Upper lobe of right lung (tissue), 1 donor: ENCODE measurements at regions not wholly inside any gene's neighbourhood (a gene's known extent, or its start where the extent isn't known, plus 50 kb on each side); places are given as distances from the start of the nearest gene placed in this dataset.

Source experiments
- ATAC-seq: fragments of 200-7000 bp; cut with Tn5 transposase; one replicate; pipeline ENCODE4 v1.9.1; 2020; ENCODE audit warnings: mild to moderate bottlenecking, moderate library complexity
- DNase-seq: peaks from one replicate; pipeline ENCODE4 v3.0.0-alpha.2; 2020
- H3K27ac ChIP-seq: fragments of 200-600 bp; one replicate; pipeline ENCODE4 v1.8.0; 2022
- H3K27me3 ChIP-seq: fragments of 200-600 bp; one replicate; pipeline ENCODE4 v1.8.0; 2022; ENCODE audit warnings: mild to moderate bottlenecking
- H3K36me3 ChIP-seq: fragments of 200-600 bp; one replicate; pipeline ENCODE4 v1.8.0; 2022
- H3K4me1 ChIP-seq: fragments of 200-600 bp; one replicate; pipeline ENCODE4 v1.8.0; 2022
- H3K4me3 ChIP-seq: fragments of 200-600 bp; one replicate; pipeline ENCODE4 v1.8.0; 2022; ENCODE audit warnings: mild to moderate bottlenecking
- H3K9me3 ChIP-seq: fragments of 200-600 bp; one replicate; pipeline ENCODE4 v1.8.0; 2022
- CTCF ChIP-seq: fragments of 200-600 bp; IDR thresholded peaks from one replicate; pipeline ENCODE4 v1.8.0; 2022; ENCODE audit warnings: antibody characterized with exemption
- intact Hi-C: fragments of 100-400 bp; cut with DNase I; formaldehyde crosslinking; loops from one replicate; pipeline ENCODE4 v1.11.0; 2022
- donor health status: DM: no; HTN: yes; CAD: no; lungs with severe emphysema.

- no peaks in the 10 kb centered on the region for H3K27me3 ChIP-seq
- TF ChIP-seq CTCF = no peak
- intact Hi-C loops = no loop called here
- ATAC-seq = no peak
- H3K9me3 ChIP-seq = no peaks in the 10 kb centered on the region
- no peak overlapping the region for H3K4me3 ChIP-seq
- peak; percentile 51 for DNase-seq
- no peaks in the 10 kb centered on the region for H3K4me1 ChIP-seq
- no peak overlapping the region for H3K27ac ChIP-seq
- H3K36me3 ChIP-seq = no peaks in the 10 kb centered on the region
Observed at GRCh38 chr10:124266468-124267230, 152.1 kb downstream of the OAT start.

- peak; percentile 54 for DNase-seq
- no peak for ATAC-seq
- no peaks in the 10 kb centered on the region for H3K4me1 ChIP-seq
- no peaks in the 10 kb centered on the region for H3K36me3 ChIP-seq
- no peak for TF ChIP-seq CTCF
- no peak overlapping the region for H3K4me3 ChIP-seq
- no peaks in the 10 kb centered on the region for H3K9me3 ChIP-seq
- intact Hi-C loops = no loop called here
- H3K27me3 ChIP-seq = no peaks in the 10 kb centered on the region
- H3K27ac ChIP-seq = no peak overlapping the region
Observed at GRCh38 chr10:124265776-124266467, 152.8 kb downstream of the OAT start.

- H3K27me3 ChIP-seq = no peaks in the 10 kb centered on the region
- no peaks in the 10 kb centered on the region for H3K36me3 ChIP-seq
- intact Hi-C loops = no loop called here
- ATAC-seq (no peak), DNase-seq (no peak)
- H3K9me3 ChIP-seq = no peaks in the 10 kb centered on the region
- no peak overlapping the region for H3K27ac ChIP-seq
- no peak for TF ChIP-seq CTCF
- no peaks in the 10 kb centered on the region for H3K4me1 ChIP-seq
- H3K4me3 ChIP-seq = no peak overlapping the region
Observed at GRCh38 chr10:124265391-124265745, 153.4 kb downstream of the OAT start.

GRCh38 chr10:124264711-124265390 lies 153.9 kb downstream of the OAT start:
- no peaks in the 10 kb centered on the region for H3K36me3 ChIP-seq
- no peak overlapping the region for H3K4me3 ChIP-seq
- no peaks in the 10 kb centered on the region for H3K27me3 ChIP-seq
- H3K4me1 ChIP-seq = no peaks in the 10 kb centered on the region
- peak; percentile 51 for DNase-seq
- H3K27ac ChIP-seq = no peak overlapping the region
- intact Hi-C loops = no loop called here
- ATAC-seq = no peak
- no peaks in the 10 kb centered on the region for H3K9me3 ChIP-seq
- no peak for TF ChIP-seq CTCF

GRCh38 chr10:124264271-124264670 lies 154.5 kb downstream of the OAT start:
- H3K27ac ChIP-seq = no peak overlapping the region
- no peaks in the 10 kb centered on the region for H3K4me1 ChIP-seq
- no peaks in the 10 kb centered on the region for H3K36me3 ChIP-seq
- H3K27me3 ChIP-seq = no peaks in the 10 kb centered on the region
- H3K9me3 ChIP-seq = no peaks in the 10 kb centered on the region
- intact Hi-C loops = no loop called here
- TF ChIP-seq CTCF = no peak
- peak; percentile 22 for DNase-seq
- ATAC-seq = no peak
- H3K4me3 ChIP-seq = no peak overlapping the region
